Effector memory CD8-positive, alpha-beta T cell (primary cell): ENCODE measurements at regions not wholly inside any gene's neighbourhood (a gene's known extent, or its start where the extent isn't known, plus 50 kb on each side); places are given as distances from the start of the nearest gene placed in this dataset.

ENCODE experiments used
- ATAC-seq: fragments of 150-1000 bp; cut with Tn5 transposase; replicated peaks from 2 replicates; pipeline ENCODE4 v1.10.0; 2021; ENCODE audit warnings: mild to moderate bottlenecking, moderate library complexity
- DNase-seq, 3 experiments: peaks; one replicate each; pipeline ENCODE4 v3.0.0; 2021
- H3K27ac Mint-ChIP-seq, 2 donors: one replicate each; pipeline ENCODE4 v1.8.0; 2022; ENCODE audit warnings: mild to moderate bottlenecking in 2 of 2, mixed read lengths in 2 of 2, moderate library complexity in 2 of 2
- H3K27me3 Mint-ChIP-seq, 2 donors: one replicate each; pipeline ENCODE4 v1.8.0; 2022; ENCODE audit warnings: mixed read lengths in 2 of 2
- H3K36me3 Mint-ChIP-seq: one replicate; pipeline ENCODE4 v1.8.0; 2022; ENCODE audit warnings: mild to moderate bottlenecking, moderate library complexity, mixed read lengths; ENCODE audit not compliant: insufficient read depth
- H3K4me1 Mint-ChIP-seq, 2 donors: one replicate each; pipeline ENCODE4 v1.8.0; 2022; ENCODE audit warnings: low read depth in 2 of 2, mixed read lengths in 2 of 2
- H3K4me3 Mint-ChIP-seq, 2 donors: one replicate each; pipeline ENCODE4 v1.8.0; 2022; ENCODE audit warnings: mild to moderate bottlenecking in 2 of 2, mixed read lengths in 2 of 2, moderate library complexity in 2 of 2
- H3K9me3 Mint-ChIP-seq, 2 donors: one replicate each; pipeline ENCODE4 v1.8.0; 2022; ENCODE audit warnings: mixed read lengths in 2 of 2

GRCh38 chr5:15260356-15261268 lies 239.4 kb upstream of the FBXL7 start:
- no peak overlapping the region for H3K27ac Mint-ChIP-seq
- no peak for DNase-seq
- no peak overlapping the region for H3K4me3 Mint-ChIP-seq

GRCh38 chr5:15256485-15256884 lies 243.5 kb upstream of the FBXL7 start:
- H3K9me3 Mint-ChIP-seq = no peaks in the 10 kb centered on the region
- H3K27me3 Mint-ChIP-seq = no peaks in the 10 kb centered on the region
- no peak overlapping the region for H3K27ac Mint-ChIP-seq
- no peak overlapping the region for H3K4me3 Mint-ChIP-seq
- DNase-seq (no peak), ATAC-seq (no peak)
- H3K4me1 Mint-ChIP-seq = no peaks in the 10 kb centered on the region
- H3K36me3 Mint-ChIP-seq = no peaks in the 10 kb centered on the region

More at GRCh38 chr5:15260356-15261268, 239.4 kb upstream of the FBXL7 start:
- H3K9me3 Mint-ChIP-seq = no peaks in the 10 kb centered on the region
- no peaks in the 10 kb centered on the region for H3K4me1 Mint-ChIP-seq
- H3K27me3 Mint-ChIP-seq = no peaks in the 10 kb centered on the region
- no peak for ATAC-seq
- H3K36me3 Mint-ChIP-seq = no peaks in the 10 kb centered on the region

- Mint-ChIP-seq H3K36me3 (no peaks in the 10 kb centered on the region), H3K4me3 (no peak overlapping the region)
Measured at GRCh38 chr5:15255576-15255975, 244.4 kb upstream of the FBXL7 start.

GRCh38 chr5:15254607-15255006 lies 245.4 kb upstream of the FBXL7 start:
- H3K27ac Mint-ChIP-seq = no peak overlapping the region
- no peaks in the 10 kb centered on the region for H3K4me1 Mint-ChIP-seq
- no peak for DNase-seq
- H3K9me3 Mint-ChIP-seq = no peaks in the 10 kb centered on the region
- ATAC-seq = no peak
- H3K36me3 Mint-ChIP-seq = no peaks in the 10 kb centered on the region
- H3K4me3 Mint-ChIP-seq = no peak overlapping the region
- no peaks in the 10 kb centered on the region for H3K27me3 Mint-ChIP-seq

More at GRCh38 chr5:15255576-15255975, 244.4 kb upstream of the FBXL7 start:
- H3K27me3 Mint-ChIP-seq = no peaks in the 10 kb centered on the region
- H3K4me1 Mint-ChIP-seq = no peaks in the 10 kb centered on the region
- no peak for ATAC-seq
- no peak for DNase-seq
- H3K27ac Mint-ChIP-seq = no peak overlapping the region
- no peaks in the 10 kb centered on the region for H3K9me3 Mint-ChIP-seq

- no peak overlapping the region for H3K27ac Mint-ChIP-seq
- H3K4me1 Mint-ChIP-seq = no peaks in the 10 kb centered on the region
- H3K36me3 Mint-ChIP-seq = no peaks in the 10 kb centered on the region
- DNase-seq = no peak
- H3K27me3 Mint-ChIP-seq = no peaks in the 10 kb centered on the region
- no peak overlapping the region for H3K4me3 Mint-ChIP-seq
- no peak for ATAC-seq
- peaks cover 2 to 6% of the 10 kb centered on the region in 2 donors for H3K9me3 Mint-ChIP-seq
Measured at GRCh38 chr5:15252331-15252730, 247.6 kb upstream of the FBXL7 start.

- Mint-ChIP-seq H3K4me3 (no peak overlapping the region), H3K9me3 (peaks cover 2 to 13% of the 10 kb centered on the region in 2 donors), H3K4me1 (no peaks in the 10 kb centered on the region), H3K27me3 (no peaks in the 10 kb centered on the region), H3K27ac (no peak overlapping the region), H3K36me3 (no peaks in the 10 kb centered on the region)
- no peak for DNase-seq
- no peak for ATAC-seq
Measured at GRCh38 chr5:15249152-15249551, 250.8 kb upstream of the FBXL7 start.

GRCh38 chr5:15248731-15249130 lies 251.2 kb upstream of the FBXL7 start:
- H3K9me3 Mint-ChIP-seq = peaks cover 4 to 13% of the 10 kb centered on the region in 2 donors
- no peaks in the 10 kb centered on the region for H3K4me1 Mint-ChIP-seq
- no peak overlapping the region for H3K4me3 Mint-ChIP-seq
- no peaks in the 10 kb centered on the region for H3K27me3 Mint-ChIP-seq
- H3K27ac Mint-ChIP-seq = no peak overlapping the region
- no peaks in the 10 kb centered on the region for H3K36me3 Mint-ChIP-seq
- DNase-seq (no peak), ATAC-seq (no peak)

- Mint-ChIP-seq H3K4me1 (no peaks in the 10 kb centered on the region), H3K27ac (no peak overlapping the region), H3K4me3 (no peak overlapping the region), H3K27me3 (no peaks in the 10 kb centered on the region), H3K36me3 (no peaks in the 10 kb centered on the region), H3K9me3 (peaks cover 4 to 13% of the 10 kb centered on the region in 2 donors)
- no peak for DNase-seq
- no peak for ATAC-seq
Measured at GRCh38 chr5:15245913-15246312, 254.1 kb upstream of the FBXL7 start.

- no peak for DNase-seq
- Mint-ChIP-seq H3K9me3 (peaks cover 4 to 8% of the 10 kb centered on the region in 2 donors), H3K27ac (no peak overlapping the region), H3K4me3 (no peak overlapping the region), H3K36me3 (no peaks in the 10 kb centered on the region), H3K4me1 (no peaks in the 10 kb centered on the region), H3K27me3 (no peaks in the 10 kb centered on the region)
- ATAC-seq = no peak
Measured at GRCh38 chr5:15243301-15244020, 256.5 kb upstream of the FBXL7 start.

- H3K27me3 Mint-ChIP-seq = no peaks in the 10 kb centered on the region
- H3K27ac Mint-ChIP-seq = no peak overlapping the region
- no peak for DNase-seq
- no peak overlapping the region for H3K4me3 Mint-ChIP-seq
- peaks cover 5 to 15% of the 10 kb centered on the region in 2 donors for H3K9me3 Mint-ChIP-seq
- H3K36me3 Mint-ChIP-seq = no peaks in the 10 kb centered on the region
- no peak for ATAC-seq
- H3K4me1 Mint-ChIP-seq = no peaks in the 10 kb centered on the region
Measured at GRCh38 chr5:15241216-15241821, 258.7 kb upstream of the FBXL7 start.

GRCh38 chr5:15238006-15238405 lies 262.0 kb upstream of the FBXL7 start:
- H3K4me1 Mint-ChIP-seq = no peaks in the 10 kb centered on the region
- no peak overlapping the region for H3K27ac Mint-ChIP-seq
- no peaks in the 10 kb centered on the region for H3K27me3 Mint-ChIP-seq
- no peaks in the 10 kb centered on the region for H3K36me3 Mint-ChIP-seq
- ATAC-seq = no peak
- peaks cover 3 to 7% of the 10 kb centered on the region in 2 donors for H3K9me3 Mint-ChIP-seq
- H3K4me3 Mint-ChIP-seq = no peak overlapping the region
- DNase-seq = no peak

GRCh38 chr5:15236911-15237508 lies 263.0 kb upstream of the FBXL7 start:
- Mint-ChIP-seq H3K36me3 (no peaks in the 10 kb centered on the region), H3K4me3 (no peak overlapping the region), H3K27ac (no peak overlapping the region), H3K4me1 (no peaks in the 10 kb centered on the region), H3K9me3 (peaks cover 4 to 7% of the 10 kb centered on the region in 2 donors), H3K27me3 (no peaks in the 10 kb centered on the region)
- ATAC-seq (no peak), DNase-seq (no peak)

GRCh38 chr5:15234911-15235310 lies 265.1 kb upstream of the FBXL7 start:
- Mint-ChIP-seq H3K27ac (no peak overlapping the region), H3K4me1 (no peaks in the 10 kb centered on the region), H3K4me3 (no peak overlapping the region), H3K36me3 (no peaks in the 10 kb centered on the region), H3K9me3 (peaks cover 7 to 10% of the 10 kb centered on the region in 2 donors), H3K27me3 (no peaks in the 10 kb centered on the region)
- DNase-seq (no peak), ATAC-seq (no peak)
